Stimulated activated naive B cell treated with anti-CD40 and anti-IgM and Interleukin-4, amounts not matched to agents 10 μg/mL and 1 μg/mL and 100 μg/mL, for 72 hours (primary cell): ENCODE measurements at regions not wholly inside any gene's neighbourhood (a gene's known extent, or its start where the extent isn't known, plus 50 kb on each side); places are given as distances from the start of the nearest gene placed in this dataset.
A peak's percentile ranks its signal among the peaks of the same experiment; 100 is the strongest.

Source experiments
- ATAC-seq, 2 donors: fragments of 150-1000 bp; cut with Tn5 transposase; replicated peaks; 2 replicates each; pipeline ENCODE4 v1.10.0; 2021; ENCODE audit warnings: moderate library complexity in 1 of 2
- DNase-seq: peaks from one replicate; pipeline ENCODE4 v3.0.0; 2021
- H3K27ac Mint-ChIP-seq: one replicate; pipeline ENCODE4 v1.8.0; 2022; ENCODE audit warnings: mild to moderate bottlenecking, mixed read lengths
- H3K27me3 Mint-ChIP-seq, 2 donors: one replicate each; pipeline ENCODE4 v1.8.0; 2022; ENCODE audit warnings: mixed read lengths in 2 of 2
- H3K36me3 Mint-ChIP-seq, 2 donors: one replicate each; pipeline ENCODE4 v1.8.0; 2022; ENCODE audit warnings: mixed read lengths in 2 of 2, mild to moderate bottlenecking in 1 of 2
- H3K4me1 Mint-ChIP-seq, 2 donors: one replicate each; pipeline ENCODE4 v1.8.0; 2022; ENCODE audit warnings: mixed read lengths in 2 of 2, mild to moderate bottlenecking in 1 of 2
- H3K4me3 Mint-ChIP-seq, 2 donors: one replicate each; pipeline ENCODE4 v1.8.0; 2022; ENCODE audit warnings: mild to moderate bottlenecking in 2 of 2, mixed read lengths in 2 of 2, moderate library complexity in 1 of 2
- H3K9me3 Mint-ChIP-seq, 2 donors: one replicate each; pipeline ENCODE4 v1.8.0; 2022; ENCODE audit warnings: mixed read lengths in 2 of 2, mild to moderate bottlenecking in 1 of 2

DNA sequence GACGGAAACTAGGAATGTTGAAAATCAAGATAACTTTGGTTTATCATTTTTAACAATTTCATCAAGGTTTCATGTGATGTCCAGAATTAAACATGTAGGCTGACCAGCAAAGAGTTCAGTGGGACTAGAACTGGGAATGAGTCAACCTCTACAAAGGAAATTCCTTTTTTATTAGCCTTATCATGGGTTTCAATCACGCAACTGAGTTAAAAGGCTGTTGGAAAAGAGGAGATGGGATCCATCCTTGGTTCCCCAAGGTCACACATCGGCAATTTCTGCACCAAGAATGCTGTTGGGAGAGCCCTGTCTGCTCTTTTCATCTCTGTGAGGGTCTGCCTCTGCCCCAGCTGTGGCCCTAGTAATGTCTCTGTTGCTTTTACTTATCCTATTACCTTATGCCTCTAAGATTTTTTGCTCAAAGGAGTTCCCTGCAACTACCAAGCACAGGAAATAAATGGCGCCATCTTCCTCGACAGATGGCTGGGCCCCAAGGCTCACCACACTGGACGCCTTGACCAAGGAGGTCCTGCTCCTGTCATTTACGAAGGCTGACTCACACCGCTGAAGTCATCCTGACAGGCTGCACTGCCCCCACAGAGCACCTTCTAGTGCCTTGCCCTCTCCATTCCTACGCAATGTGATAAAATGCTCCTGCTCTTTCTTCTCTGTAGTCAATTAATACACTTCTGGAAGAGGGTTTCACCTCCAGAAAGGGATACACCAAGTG, 367.4 kb downstream of the GXYLT1 start:
- H3K4me3 Mint-ChIP-seq = no peak overlapping the region
- no peaks in the 10 kb centered on the region for H3K4me1 Mint-ChIP-seq
- no peak for ATAC-seq
- no peak for DNase-seq
- no peaks in the 10 kb centered on the region for H3K36me3 Mint-ChIP-seq
- peaks cover 0 to 4% of the 10 kb centered on the region in 2 donors for H3K27me3 Mint-ChIP-seq
- peaks cover 0 to 2% of the 10 kb centered on the region in 2 donors for H3K9me3 Mint-ChIP-seq
- H3K27ac Mint-ChIP-seq = no peak overlapping the region

DNA sequence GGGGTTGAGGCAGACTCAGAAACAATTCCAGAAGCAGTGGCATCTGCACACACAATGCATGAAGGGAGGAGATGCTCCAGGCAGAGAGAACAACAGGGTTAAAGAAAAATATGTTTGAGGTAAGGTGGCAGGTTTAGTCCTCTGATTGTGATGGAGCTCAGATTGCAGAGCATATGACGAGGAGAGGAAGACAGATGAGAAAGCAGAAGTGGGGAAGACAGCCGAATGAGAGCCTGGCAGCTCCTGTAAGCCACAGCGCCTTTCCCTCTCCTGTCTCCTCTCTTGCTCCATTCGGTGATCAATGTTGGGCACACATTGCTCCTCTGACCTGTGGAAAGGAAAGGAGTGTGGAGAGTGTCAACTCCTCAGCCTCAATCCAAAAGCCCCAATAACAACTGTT, 372.2 kb downstream of the GXYLT1 start:
- no peaks in the 10 kb centered on the region for H3K27me3 Mint-ChIP-seq
- no peak overlapping the region for H3K27ac Mint-ChIP-seq
- no peaks in the 10 kb centered on the region for H3K36me3 Mint-ChIP-seq
- H3K4me1 Mint-ChIP-seq = peaks cover 0 to 3% of the 10 kb centered on the region in 2 donors
- no peak overlapping the region for H3K4me3 Mint-ChIP-seq
- DNase-seq (no peak), ATAC-seq (no peak)
- H3K9me3 Mint-ChIP-seq = peaks cover 0 to 2% of the 10 kb centered on the region in 2 donors

DNA sequence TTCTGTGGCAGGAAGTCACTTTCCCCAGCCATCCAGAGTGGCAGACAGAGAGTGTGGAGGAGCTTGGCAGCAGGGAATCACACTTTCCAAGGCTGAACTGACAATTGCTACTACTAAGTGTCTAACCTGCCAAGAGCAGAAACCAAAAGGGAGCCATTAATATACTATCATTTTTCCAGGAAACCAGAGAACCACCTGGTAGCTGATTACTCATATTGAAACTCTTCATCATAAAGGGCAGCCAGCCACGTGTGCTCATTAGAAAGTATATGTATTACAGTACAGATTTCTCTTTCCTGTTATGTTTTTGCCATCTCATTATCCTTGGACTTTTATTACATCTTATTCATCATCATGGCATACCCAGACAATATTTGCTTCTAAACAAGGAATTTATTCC, 374.9 kb downstream of the GXYLT1 start:
- Mint-ChIP-seq H3K27me3 (no peaks in the 10 kb centered on the region), H3K36me3 (no peaks in the 10 kb centered on the region), H3K4me3 (no peak overlapping the region), H3K27ac (no peak overlapping the region), H3K9me3 (peaks cover 0 to 2% of the 10 kb centered on the region in 2 donors), H3K4me1 (peaks cover 0 to 3% of the 10 kb centered on the region in 2 donors)
- DNase-seq (no peak), ATAC-seq (peak; percentile 84 to 90)

DNA sequence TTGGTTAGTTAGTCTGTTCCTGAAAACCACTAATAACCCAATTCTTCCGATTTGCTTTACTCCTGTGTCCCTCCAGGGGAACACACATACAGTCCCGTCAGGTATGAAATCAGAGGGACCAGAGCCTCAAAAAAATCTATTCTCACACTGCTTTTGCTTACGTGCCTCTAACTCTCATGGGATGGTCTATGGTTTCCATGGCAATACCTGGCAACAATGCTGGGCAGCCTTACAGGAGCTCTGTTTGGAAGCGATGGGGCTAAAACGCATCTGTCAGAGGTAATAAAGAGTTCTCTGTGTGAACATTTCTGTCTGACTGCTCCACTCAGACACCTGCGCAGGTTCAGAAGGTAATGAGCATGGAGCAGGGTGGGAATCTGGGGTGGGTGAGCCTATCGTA, 376.2 kb downstream of the GXYLT1 start:
- no peak for DNase-seq
- H3K36me3 Mint-ChIP-seq = no peaks in the 10 kb centered on the region
- peaks cover 0 to 3% of the 10 kb centered on the region in 2 donors for H3K4me1 Mint-ChIP-seq
- no peak for ATAC-seq
- H3K27me3 Mint-ChIP-seq = no peaks in the 10 kb centered on the region
- peaks cover 0 to 2% of the 10 kb centered on the region in 2 donors for H3K9me3 Mint-ChIP-seq
- H3K27ac Mint-ChIP-seq = no peak overlapping the region
- no peak overlapping the region for H3K4me3 Mint-ChIP-seq

DNA sequence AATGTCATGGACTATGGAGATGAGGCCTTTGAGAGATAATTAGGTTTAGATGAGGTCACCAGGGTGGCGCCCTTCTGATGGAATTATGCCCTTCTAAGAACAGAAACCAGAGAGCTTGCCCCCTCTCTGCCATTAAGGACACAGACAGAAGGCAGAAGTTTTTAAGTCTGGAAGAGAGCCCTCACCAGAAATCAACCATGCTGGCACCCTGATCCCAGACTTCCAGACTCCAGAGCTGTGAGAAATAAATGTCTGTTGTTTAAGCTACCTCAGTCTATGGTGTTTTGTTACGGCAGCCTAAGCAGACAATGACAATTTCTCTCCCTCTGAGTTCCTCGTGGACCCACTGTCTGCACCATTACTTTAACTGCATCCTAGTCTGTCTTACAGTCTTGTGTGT, 382.0 kb downstream of the GXYLT1 start:
- no peaks in the 10 kb centered on the region for H3K36me3 Mint-ChIP-seq

DNA sequence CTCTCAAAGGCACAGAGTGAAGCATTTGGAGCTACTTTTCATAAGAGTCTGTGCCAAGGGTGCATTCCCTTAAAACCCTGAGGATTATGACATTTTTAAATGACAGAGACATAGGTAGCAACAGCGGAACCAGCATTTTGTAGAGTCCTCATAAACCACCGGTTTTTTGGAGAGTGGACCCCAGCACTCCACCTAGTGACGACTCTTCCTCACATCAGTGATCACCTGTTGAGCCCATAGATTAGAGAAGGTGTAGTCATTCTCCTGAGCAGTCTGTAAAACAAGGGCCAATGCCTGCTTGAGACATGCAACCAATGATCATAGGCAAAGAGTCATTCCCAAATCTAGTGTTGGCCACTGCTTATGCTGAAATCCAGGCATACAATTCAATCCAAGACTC, 399.1 kb downstream of the GXYLT1 start:
- Mint-ChIP-seq H3K4me1 (no peaks in the 10 kb centered on the region), H3K9me3 (peaks cover 0 to 5% of the 10 kb centered on the region in 2 donors), H3K27me3 (no peaks in the 10 kb centered on the region), H3K27ac (no peak overlapping the region), H3K4me3 (no peak overlapping the region), H3K36me3 (no peaks in the 10 kb centered on the region)
- DNase-seq (no peak), ATAC-seq (no peak)

More for the DNA sequence above, 382.0 kb downstream of the GXYLT1 start:
- Mint-ChIP-seq H3K27me3 (no peaks in the 10 kb centered on the region), H3K27ac (no peak overlapping the region), H3K4me3 (no peak overlapping the region), H3K9me3 (peaks cover 3 to 7% of the 10 kb centered on the region in 2 donors), H3K4me1 (no peaks in the 10 kb centered on the region)
- ATAC-seq = no peak
- no peak for DNase-seq

DNA sequence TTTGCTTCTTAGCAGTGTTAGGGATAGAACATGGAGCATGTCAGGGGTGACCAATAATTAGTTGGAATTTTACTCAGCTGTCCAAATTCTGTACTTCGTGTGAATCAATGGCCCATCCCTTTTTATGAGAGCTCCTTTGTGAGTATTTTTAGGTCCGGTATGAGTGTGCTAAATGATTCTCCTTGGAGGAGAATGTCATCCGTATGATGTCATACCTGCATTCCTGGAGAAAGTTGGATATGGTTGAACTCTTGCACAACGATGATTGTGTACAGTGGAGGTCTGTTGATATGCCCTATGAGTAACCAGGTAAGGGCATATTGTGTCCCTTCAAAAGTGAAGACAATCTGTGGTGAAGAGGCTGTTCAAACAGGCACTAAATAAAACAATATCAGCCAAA, 400.8 kb downstream of the GXYLT1 start:
- H3K9me3 Mint-ChIP-seq = no peaks in the 10 kb centered on the region
- no peak for DNase-seq
- no peak overlapping the region for H3K4me3 Mint-ChIP-seq
- H3K4me1 Mint-ChIP-seq = no peaks in the 10 kb centered on the region
- no peak for ATAC-seq
- H3K36me3 Mint-ChIP-seq = no peaks in the 10 kb centered on the region
- H3K27me3 Mint-ChIP-seq = no peaks in the 10 kb centered on the region
- H3K27ac Mint-ChIP-seq = no peak overlapping the region

DNA sequence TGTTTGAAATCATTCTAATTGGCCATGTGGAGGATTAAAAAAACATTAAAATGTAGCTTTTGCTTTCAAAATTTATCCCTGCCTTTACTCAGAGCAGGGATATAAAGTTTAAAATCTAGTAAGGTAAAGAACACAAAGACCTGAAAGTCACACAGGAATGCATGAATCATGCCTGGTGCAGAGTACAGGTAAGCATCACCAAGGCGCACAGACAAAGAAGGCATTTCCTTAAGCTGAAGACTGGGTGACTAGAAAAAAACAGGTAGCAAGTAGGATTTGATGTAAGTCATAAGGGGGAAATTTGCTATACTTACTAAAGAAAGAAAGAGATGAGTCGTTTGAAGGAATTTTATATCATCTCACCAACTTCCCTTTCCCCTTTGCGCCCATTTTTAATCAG, 405.6 kb downstream of the GXYLT1 start:
- Mint-ChIP-seq H3K27ac (no peak overlapping the region), H3K4me1 (no peaks in the 10 kb centered on the region), H3K36me3 (no peaks in the 10 kb centered on the region), H3K27me3 (no peaks in the 10 kb centered on the region), H3K4me3 (no peak overlapping the region), H3K9me3 (peaks cover 0 to 2% of the 10 kb centered on the region in 2 donors)
- ATAC-seq = no peak
- DNase-seq = no peak

DNA sequence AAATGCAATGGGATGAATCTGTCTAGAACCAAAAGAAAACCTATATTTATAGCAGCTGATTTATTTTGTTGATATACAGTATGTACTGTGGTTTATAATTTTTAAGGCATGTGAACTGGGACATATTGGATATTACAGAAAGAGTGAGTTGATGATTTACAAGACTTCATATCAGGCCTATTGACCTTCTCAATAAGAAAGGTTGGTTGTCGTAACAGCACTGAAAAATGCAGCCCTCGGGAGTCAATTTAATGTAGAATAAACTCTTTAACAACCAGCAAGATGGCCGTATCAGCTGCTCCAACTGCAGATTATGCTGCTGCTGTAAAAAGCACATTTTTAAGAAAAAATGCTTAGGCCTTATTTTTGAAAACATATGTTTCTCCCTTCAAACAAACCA, 407.3 kb downstream of the GXYLT1 start:
- no peak overlapping the region for H3K27ac Mint-ChIP-seq
- ATAC-seq (no peak), DNase-seq (no peak)
- H3K27me3 Mint-ChIP-seq = no peaks in the 10 kb centered on the region
- peaks cover 0 to 2% of the 10 kb centered on the region in 2 donors for H3K9me3 Mint-ChIP-seq
- no peaks in the 10 kb centered on the region for H3K4me1 Mint-ChIP-seq
- no peak overlapping the region for H3K4me3 Mint-ChIP-seq
- H3K36me3 Mint-ChIP-seq = no peaks in the 10 kb centered on the region

DNA sequence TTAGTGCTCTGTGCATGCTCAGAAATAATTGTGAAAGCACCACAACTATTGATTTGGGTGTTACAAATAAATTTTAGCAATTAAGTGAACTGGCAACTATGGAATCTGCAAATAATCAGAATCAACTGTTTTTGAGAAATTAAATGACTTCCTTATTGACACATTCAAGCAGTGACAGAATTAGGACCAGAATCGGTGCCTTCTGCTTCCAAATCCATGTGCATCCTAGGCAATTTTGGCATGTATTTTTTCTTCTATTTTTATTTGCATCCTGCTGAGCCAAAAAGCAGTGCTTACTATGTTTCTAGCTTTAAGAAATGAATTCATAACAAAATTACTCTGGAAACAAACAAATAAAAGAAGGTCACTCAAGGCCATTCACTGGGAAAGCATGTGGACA, 408.2 kb downstream of the GXYLT1 start:
- Mint-ChIP-seq H3K9me3 (peaks cover 0 to 2% of the 10 kb centered on the region in 2 donors), H3K4me3 (no peak overlapping the region), H3K27me3 (no peaks in the 10 kb centered on the region), H3K27ac (no peak overlapping the region), H3K4me1 (no peaks in the 10 kb centered on the region), H3K36me3 (no peaks in the 10 kb centered on the region)
- DNase-seq (no peak), ATAC-seq (no peak)

DNA sequence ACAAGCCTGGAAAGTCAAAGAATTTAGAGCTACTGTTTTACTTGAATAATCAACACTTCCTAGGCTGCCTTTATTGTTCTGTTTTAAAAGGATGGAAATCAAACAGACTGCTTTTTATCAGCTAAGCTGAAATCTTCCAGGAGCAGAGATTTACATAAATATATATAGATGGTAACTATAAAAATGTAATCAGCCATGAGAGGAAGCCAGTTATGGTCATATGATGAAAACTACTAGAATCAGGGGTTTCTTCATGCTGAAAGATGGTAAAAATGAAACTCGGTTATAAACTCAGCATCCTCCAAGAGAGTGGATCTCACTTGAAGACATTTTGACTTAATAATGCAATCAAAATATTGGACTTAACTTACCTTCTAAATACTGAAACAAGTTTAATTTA, 413.0 kb downstream of the GXYLT1 start:
- H3K4me3 Mint-ChIP-seq = no peak overlapping the region
- DNase-seq (no peak), ATAC-seq (no peak)
- no peaks in the 10 kb centered on the region for H3K4me1 Mint-ChIP-seq
- peaks cover 0 to 3% of the 10 kb centered on the region in 2 donors for H3K27me3 Mint-ChIP-seq
- H3K36me3 Mint-ChIP-seq = no peaks in the 10 kb centered on the region
- H3K27ac Mint-ChIP-seq = no peak overlapping the region
- H3K9me3 Mint-ChIP-seq = peaks cover 0 to 2% of the 10 kb centered on the region in 2 donors

DNA sequence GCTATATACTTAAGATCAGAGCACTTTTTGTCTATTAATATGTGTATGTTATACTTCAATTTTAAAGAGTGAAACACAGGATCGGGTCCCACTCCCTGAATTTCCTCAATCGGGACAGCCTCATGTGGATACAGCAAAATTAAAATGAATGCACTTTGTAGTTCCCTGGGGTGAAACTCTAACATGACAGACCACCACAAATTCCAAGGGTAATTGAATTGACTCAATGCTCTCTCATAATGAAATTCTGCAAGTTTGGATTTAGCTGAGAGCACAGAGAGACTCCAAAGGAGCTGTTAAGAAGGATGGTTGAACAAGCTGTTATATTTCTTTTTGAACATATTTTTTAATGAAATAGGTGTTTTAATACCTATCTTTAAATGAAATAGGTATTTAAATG, 413.6 kb downstream of the GXYLT1 start:
- no peak for ATAC-seq
- no peak overlapping the region for H3K4me3 Mint-ChIP-seq
- no peaks in the 10 kb centered on the region for H3K36me3 Mint-ChIP-seq
- DNase-seq = no peak
- no peaks in the 10 kb centered on the region for H3K4me1 Mint-ChIP-seq
- no peak overlapping the region for H3K27ac Mint-ChIP-seq
- peaks cover 0 to 5% of the 10 kb centered on the region in 2 donors for H3K27me3 Mint-ChIP-seq
- peaks cover 0 to 2% of the 10 kb centered on the region in 2 donors for H3K9me3 Mint-ChIP-seq

DNA sequence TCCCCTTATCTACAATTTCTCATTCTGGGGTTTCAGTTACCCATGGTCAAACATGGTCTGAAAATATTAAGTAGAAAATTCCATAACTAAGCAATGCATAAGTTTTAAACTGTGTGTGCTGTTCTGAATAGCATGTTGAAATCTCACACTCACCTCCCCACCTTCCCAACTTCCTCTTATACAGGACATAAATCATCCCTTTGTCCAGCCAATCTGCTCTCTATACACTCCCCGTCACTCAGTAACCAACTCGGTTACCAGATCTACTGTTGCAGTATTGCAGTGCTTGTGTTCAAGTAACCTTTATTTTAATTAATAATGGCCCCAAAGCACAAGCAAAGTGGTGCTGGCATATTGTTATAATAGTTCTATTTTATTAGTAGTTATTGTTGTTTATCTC, 420.5 kb downstream of the GXYLT1 start:
- Mint-ChIP-seq H3K27me3 (peaks cover 6 to 10% of the 10 kb centered on the region in 2 donors), H3K27ac (no peak overlapping the region), H3K9me3 (no peaks in the 10 kb centered on the region), H3K4me1 (no peaks in the 10 kb centered on the region), H3K36me3 (no peaks in the 10 kb centered on the region), H3K4me3 (no peak overlapping the region)
- ATAC-seq (no peak), DNase-seq (no peak)

DNA sequence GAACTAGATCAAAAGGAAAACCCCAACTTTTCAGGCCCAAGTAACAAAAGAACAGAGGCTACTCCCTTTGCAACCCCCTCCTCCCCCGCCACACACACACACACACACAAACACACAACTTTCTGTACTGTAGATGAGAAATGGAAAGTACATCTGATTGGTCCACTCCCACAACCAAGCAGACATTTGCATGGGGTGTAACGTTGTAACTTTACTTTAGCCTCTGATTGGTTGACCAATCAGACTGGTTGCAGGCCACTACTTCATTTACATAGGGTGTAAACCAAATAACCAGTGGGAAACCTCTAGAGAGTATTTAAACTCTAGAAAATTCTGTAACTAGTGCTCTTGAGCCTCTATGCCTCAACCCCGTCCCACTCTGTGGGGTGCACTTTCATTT, 425.5 kb downstream of the GXYLT1 start:
- H3K27me3 Mint-ChIP-seq = no peaks in the 10 kb centered on the region
- no peaks in the 10 kb centered on the region for H3K4me1 Mint-ChIP-seq
- no peaks in the 10 kb centered on the region for H3K36me3 Mint-ChIP-seq
- H3K27ac Mint-ChIP-seq = no peak overlapping the region
- DNase-seq (no peak), ATAC-seq (no peak)
- no peaks in the 10 kb centered on the region for H3K9me3 Mint-ChIP-seq
- H3K4me3 Mint-ChIP-seq = no peak overlapping the region

DNA sequence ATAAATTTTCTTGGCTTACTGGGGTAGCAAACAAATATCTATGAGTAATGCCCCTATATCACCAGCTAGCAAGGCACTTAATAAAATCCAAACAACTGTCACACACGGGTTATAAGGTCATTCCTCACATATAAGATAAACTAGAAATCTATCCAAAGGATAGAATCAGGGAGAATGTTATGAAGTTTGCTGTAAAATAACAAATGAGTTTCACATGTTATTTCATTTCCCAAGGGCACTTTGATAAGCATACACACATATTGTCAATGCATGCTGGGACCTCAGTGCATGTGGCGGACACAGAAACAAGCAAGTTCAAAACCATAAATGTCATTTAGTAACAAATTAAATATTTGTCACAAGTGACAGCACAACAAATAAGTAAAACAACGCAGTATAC, 429.4 kb downstream of the GXYLT1 start:
- no peak overlapping the region for H3K27ac Mint-ChIP-seq
- H3K36me3 Mint-ChIP-seq = no peaks in the 10 kb centered on the region
- H3K4me3 Mint-ChIP-seq = no peak overlapping the region
- ATAC-seq (no peak), DNase-seq (no peak)
- no peaks in the 10 kb centered on the region for H3K9me3 Mint-ChIP-seq
- H3K27me3 Mint-ChIP-seq = no peaks in the 10 kb centered on the region
- H3K4me1 Mint-ChIP-seq = no peaks in the 10 kb centered on the region
